ENCODE measurements at regions not wholly inside any gene's neighbourhood (a gene's known extent, or its start where the extent isn't known, plus 50 kb on each side); places are given as distances from the start of the nearest gene placed in this dataset.

- TF ChIP-seq, protein P1, sequence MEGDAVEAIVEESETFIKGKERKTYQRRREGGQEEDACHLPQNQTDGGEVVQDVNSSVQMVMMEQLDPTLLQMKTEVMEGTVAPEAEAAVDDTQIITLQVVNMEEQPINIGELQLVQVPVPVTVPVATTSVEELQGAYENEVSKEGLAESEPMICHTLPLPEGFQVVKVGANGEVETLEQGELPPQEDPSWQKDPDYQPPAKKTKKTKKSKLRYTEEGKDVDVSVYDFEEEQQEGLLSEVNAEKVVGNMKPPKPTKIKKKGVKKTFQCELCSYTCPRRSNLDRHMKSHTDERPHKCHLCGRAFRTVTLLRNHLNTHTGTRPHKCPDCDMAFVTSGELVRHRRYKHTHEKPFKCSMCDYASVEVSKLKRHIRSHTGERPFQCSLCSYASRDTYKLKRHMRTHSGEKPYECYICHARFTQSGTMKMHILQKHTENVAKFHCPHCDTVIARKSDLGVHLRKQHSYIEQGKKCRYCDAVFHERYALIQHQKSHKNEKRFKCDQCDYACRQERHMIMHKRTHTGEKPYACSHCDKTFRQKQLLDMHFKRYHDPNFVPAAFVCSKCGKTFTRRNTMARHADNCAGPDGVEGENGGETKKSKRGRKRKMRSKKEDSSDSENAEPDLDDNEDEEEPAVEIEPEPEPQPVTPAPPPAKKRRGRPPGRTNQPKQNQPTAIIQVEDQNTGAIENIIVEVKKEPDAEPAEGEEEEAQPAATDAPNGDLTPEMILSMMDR (conservative IDR thresholded peaks at IDR 0.05), result no peak
- no peak for TF ChIP-seq EZH2 (IDR thresholded peaks at IDR 0.05; ENCODE audit: low read depth)
Observed at GRCh38 chr6:140101367-140101766, 726.9 kb upstream of the CITED2 start.

Measured in PC-9 (cell line).